ENCODE measurements at regions not wholly inside any gene's neighbourhood (a gene's known extent, or its start where the extent isn't known, plus 50 kb on each side); places are given as distances from the start of the nearest gene placed in this dataset.

GRCh38 chr3:95759614-95760301, 1054.6 kb upstream of the EPHA6 start (continued):
- no peak for TF ChIP-seq RBM34 (IDR thresholded peaks at IDR 0.05; ENCODE audit: borderline replicate concordance, insufficient read depth, low read length)
- no peak for TF ChIP-seq IFI16 (CRISPR knock-in tag; IDR thresholded peaks at IDR 0.05)
- no peak for TF ChIP-seq POLR2H (tag; IDR thresholded peaks at IDR 0.05; ENCODE audit: low read depth)
- no peak for TF ChIP-seq KDM1A (IDR thresholded peaks at IDR 0.05)
- TF ChIP-seq, protein P1, sequence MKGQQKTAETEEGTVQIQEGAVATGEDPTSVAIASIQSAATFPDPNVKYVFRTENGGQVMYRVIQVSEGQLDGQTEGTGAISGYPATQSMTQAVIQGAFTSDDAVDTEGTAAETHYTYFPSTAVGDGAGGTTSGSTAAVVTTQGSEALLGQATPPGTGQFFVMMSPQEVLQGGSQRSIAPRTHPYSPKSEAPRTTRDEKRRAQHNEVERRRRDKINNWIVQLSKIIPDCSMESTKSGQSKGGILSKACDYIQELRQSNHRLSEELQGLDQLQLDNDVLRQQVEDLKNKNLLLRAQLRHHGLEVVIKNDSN (CRISPR knock-in tag; IDR thresholded peaks at IDR 0.05): no peak

GRCh38 chr3:95775486-95776094, 1038.8 kb upstream of the EPHA6 start:
- ATAC-seq (no peak), DNase-seq (ENCODE audit: extremely low read depth in 1 of 4, low spot score in 3 of 4) (no peak)

More at GRCh38 chr3:95775486-95776094, 1038.8 kb upstream of the EPHA6 start:
- Histone ChIP-seq H3K4me2 (ENCODE audit: insufficient read depth, low read length) (no peak overlapping the region), H3K9me3 (replicated peaks; ENCODE audit: control insufficient read depth, insufficient read depth, low read depth, low read length) (no peaks in the 10 kb centered on the region), H3K4me3 (no peak overlapping the region), H3K27ac (ENCODE audit: extremely low read depth, low read depth, low read length) (no peak overlapping the region), H4K20me1 (replicated peaks; ENCODE audit: control insufficient read depth, insufficient read depth, low read length) (no peaks in the 10 kb centered on the region), H3K27me3 (ENCODE audit: control insufficient read depth in 2 of 2, insufficient read depth in 2 of 2, low read length in 2 of 2) (no peaks in the 10 kb centered on the region), H3K36me3 (ENCODE audit: control insufficient read depth, insufficient read depth, low read length) (no peaks in the 10 kb centered on the region), H3K9ac (ENCODE audit: insufficient read depth in 1 of 2, low read depth in 2 of 2, low read length in 2 of 2) (no peak overlapping the region), H3K4me1 (replicated peaks in 1 of 2; ENCODE audit: control insufficient read depth in 2 of 2, insufficient read depth in 2 of 2, low read length in 2 of 2) (no peaks in the 10 kb centered on the region), H3K9me1 (ENCODE audit: control insufficient read depth, insufficient read depth, low read length) (no peaks in the 10 kb centered on the region), H2AFZ (ENCODE audit: low read depth, low read length) (no peak overlapping the region), H3K79me2 (ENCODE audit: control insufficient read depth, insufficient read depth, low read length) (no peaks in the 10 kb centered on the region)
- ChIA-PET POLR2A (no interaction called here), CTCF (ENCODE audit: low intra/inter-chr PET ratio) (no interaction called here)
- no TSS peak for BruUV-seq (replicated peaks)
- intact Hi-C loops (cut with micrococcal nuclease) (no loop called here), in situ Hi-C loops (cut with MboI) (no loop called here)
- 0% methylated on average over 4 of the region's 5 CpGs for WGBS (ENCODE audit: insufficient coverage, low coverage, missing lambda C conversion rate)
- no peak for TF ChIP-seq ZSCAN29 (IDR thresholded peaks at IDR 0.05)
- TF ChIP-seq ZNF224 (CRISPR knock-in tag; IDR thresholded peaks at IDR 0.05): no peak
- TF ChIP-seq, protein P2, sequence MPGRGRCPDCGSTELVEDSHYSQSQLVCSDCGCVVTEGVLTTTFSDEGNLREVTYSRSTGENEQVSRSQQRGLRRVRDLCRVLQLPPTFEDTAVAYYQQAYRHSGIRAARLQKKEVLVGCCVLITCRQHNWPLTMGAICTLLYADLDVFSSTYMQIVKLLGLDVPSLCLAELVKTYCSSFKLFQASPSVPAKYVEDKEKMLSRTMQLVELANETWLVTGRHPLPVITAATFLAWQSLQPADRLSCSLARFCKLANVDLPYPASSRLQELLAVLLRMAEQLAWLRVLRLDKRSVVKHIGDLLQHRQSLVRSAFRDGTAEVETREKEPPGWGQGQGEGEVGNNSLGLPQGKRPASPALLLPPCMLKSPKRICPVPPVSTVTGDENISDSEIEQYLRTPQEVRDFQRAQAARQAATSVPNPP (IDR thresholded peaks at IDR 0.05; ENCODE audit: borderline replicate concordance, insufficient read depth, insufficient read length): no peak
- TF ChIP-seq ZKSCAN3 (CRISPR knock-in tag; IDR thresholded peaks at IDR 0.05): no peak
- TF ChIP-seq SP2 (IDR thresholded peaks at IDR 0.05; ENCODE audit: extremely low read depth, low read depth, low read length, poor library complexity, severe bottlenecking): no peak
- FAIRE-seq: no peak

Data from K562 (cell line).